Hindlimb muscle (tissue), 1 donor: ENCODE measurements at regions not wholly inside any gene's neighbourhood (a gene's known extent, or its start where the extent isn't known, plus 50 kb on each side); places are given as distances from the start of the nearest gene placed in this dataset.
"Not testable (repeated sequence)": the region's sequence is repeated elsewhere in the genome, so short reads cannot be mapped to it uniquely, and the experiment has no call there.

Source experiments
- DNase-seq: peaks from one replicate; pipeline ENCODE4 v3.0.0-alpha.2; 2013

- DNase-seq = no peak
Measured at GRCh38 chr5:174559566-174560090, 164.8 kb upstream of the MSX2 start.

GRCh38 chr5:174560861-174561260 is 163.5 kb upstream of the MSX2 start:
- no peak for DNase-seq

GRCh38 chr5:174563040-174563439 is 161.3 kb upstream of the MSX2 start:
- DNase-seq = not testable (repeated sequence)

GRCh38 chr5:174563899-174564298 is 160.5 kb upstream of the MSX2 start:
- peak; percentile 21 for DNase-seq

- DNase-seq = no peak
Measured at GRCh38 chr5:174567506-174568141, 156.8 kb upstream of the MSX2 start.

- no peak for DNase-seq
Measured at GRCh38 chr5:174570662-174571061, 153.7 kb upstream of the MSX2 start.

- DNase-seq = peak; percentile 83
Measured at GRCh38 chr5:174571662-174572397, 152.6 kb upstream of the MSX2 start.

GRCh38 chr5:174572591-174572990 is 151.8 kb upstream of the MSX2 start:
- DNase-seq = no peak

GRCh38 chr5:174573221-174573994 is 151.0 kb upstream of the MSX2 start:
- DNase-seq = peak; percentile 15

GRCh38 chr5:174575043-174575442 is 149.3 kb upstream of the MSX2 start:
- DNase-seq = no peak

- DNase-seq = no peak
Measured at GRCh38 chr5:174576042-174576441, 148.3 kb upstream of the MSX2 start.

GRCh38 chr5:174581479-174581878 is 142.9 kb upstream of the MSX2 start:
- DNase-seq = no peak

GRCh38 chr5:174581894-174582293 is 142.5 kb upstream of the MSX2 start:
- DNase-seq = no peak

- no peak for DNase-seq
Measured at GRCh38 chr5:174583071-174583470, 141.3 kb upstream of the MSX2 start.

GRCh38 chr5:174585472-174585871 is 138.9 kb upstream of the MSX2 start:
- DNase-seq = no peak

- DNase-seq = not testable (repeated sequence)
Measured at GRCh38 chr5:174586163-174586562, 138.2 kb upstream of the MSX2 start.

- DNase-seq = no peak
Measured at GRCh38 chr5:174589011-174589410, 135.4 kb upstream of the MSX2 start.

GRCh38 chr5:174589599-174589998 is 134.8 kb upstream of the MSX2 start:
- DNase-seq = no peak

- no peak for DNase-seq
Measured at GRCh38 chr5:174590820-174591219, 133.6 kb upstream of the MSX2 start.

GRCh38 chr5:174596429-174596828 is 128.0 kb upstream of the MSX2 start:
- DNase-seq = no peak

- no peak for DNase-seq
Measured at GRCh38 chr5:174599992-174600391, 124.4 kb upstream of the MSX2 start.

- no peak for DNase-seq
Measured at GRCh38 chr5:174601946-174602345, 122.4 kb upstream of the MSX2 start.

GRCh38 chr5:174606153-174606552 is 118.2 kb upstream of the MSX2 start:
- no peak for DNase-seq
